Panc1 (cell line): ENCODE measurements at regions not wholly inside any gene's neighbourhood (a gene's known extent, or its start where the extent isn't known, plus 50 kb on each side); places are given as distances from the start of the nearest gene placed in this dataset.
A peak's percentile ranks its signal among the peaks of the same experiment; 100 is the strongest.

Experiments
- POLR2AphosphoS5 ChIP-seq: IDR thresholded peaks from 2 replicates; pipeline ENCODE4 v1.6.1; 2012; ENCODE audit warnings: mild to moderate bottlenecking, low read depth, low read length, moderate library complexity
- TCF7L2 ChIP-seq: IDR thresholded peaks from 2 replicates; pipeline ENCODE4 v1.6.1; 2011; ENCODE audit warnings: mild to moderate bottlenecking, low read depth, low read length, inconsistent platforms
- TF ChIP-seq, protein P1 (sequence below): fragments of 450-650 bp; IDR thresholded peaks from 2 replicates; pipeline ENCODE4 v1.5.1; 2017; ENCODE audit warnings: mild to moderate bottlenecking
- TF ChIP-seq, protein P2 (sequence below), 2 experiments: IDR thresholded peaks; 2 replicates each; pipeline ENCODE4 v1.6.1; 2011 to 2012; ENCODE audit warnings: low read depth in 2 of 2, control low read depth in 1 of 2, low read length in 1 of 2, mild to moderate bottlenecking in 1 of 2, moderate library complexity in 1 of 2; ENCODE audit not compliant: insufficient read depth in 1 of 2

DNA sequence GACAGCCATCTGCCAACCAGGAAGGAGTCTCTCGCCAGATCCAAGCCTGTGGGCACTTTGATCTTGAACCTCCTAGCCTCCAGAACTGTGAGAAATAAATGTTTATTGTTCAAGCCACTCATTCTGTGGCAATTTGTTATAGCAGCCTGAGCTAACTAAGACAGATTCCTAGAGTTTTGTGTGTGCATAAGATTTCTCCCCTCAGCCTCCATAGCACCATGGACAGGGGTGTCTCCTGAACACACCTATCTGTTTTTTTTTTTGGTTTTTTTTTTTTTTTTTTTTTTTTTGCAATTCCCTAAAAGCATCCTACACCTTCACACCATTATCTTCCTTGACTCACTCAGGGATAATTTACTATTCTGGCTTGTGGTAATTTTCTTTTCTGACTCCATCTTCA lies 768.5 kb downstream of the NR2F2 start:
- TF ChIP-seq, protein P1, sequence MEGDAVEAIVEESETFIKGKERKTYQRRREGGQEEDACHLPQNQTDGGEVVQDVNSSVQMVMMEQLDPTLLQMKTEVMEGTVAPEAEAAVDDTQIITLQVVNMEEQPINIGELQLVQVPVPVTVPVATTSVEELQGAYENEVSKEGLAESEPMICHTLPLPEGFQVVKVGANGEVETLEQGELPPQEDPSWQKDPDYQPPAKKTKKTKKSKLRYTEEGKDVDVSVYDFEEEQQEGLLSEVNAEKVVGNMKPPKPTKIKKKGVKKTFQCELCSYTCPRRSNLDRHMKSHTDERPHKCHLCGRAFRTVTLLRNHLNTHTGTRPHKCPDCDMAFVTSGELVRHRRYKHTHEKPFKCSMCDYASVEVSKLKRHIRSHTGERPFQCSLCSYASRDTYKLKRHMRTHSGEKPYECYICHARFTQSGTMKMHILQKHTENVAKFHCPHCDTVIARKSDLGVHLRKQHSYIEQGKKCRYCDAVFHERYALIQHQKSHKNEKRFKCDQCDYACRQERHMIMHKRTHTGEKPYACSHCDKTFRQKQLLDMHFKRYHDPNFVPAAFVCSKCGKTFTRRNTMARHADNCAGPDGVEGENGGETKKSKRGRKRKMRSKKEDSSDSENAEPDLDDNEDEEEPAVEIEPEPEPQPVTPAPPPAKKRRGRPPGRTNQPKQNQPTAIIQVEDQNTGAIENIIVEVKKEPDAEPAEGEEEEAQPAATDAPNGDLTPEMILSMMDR: no peak
- TF ChIP-seq POLR2AphosphoS5: no peak
- TF ChIP-seq, protein P2, sequence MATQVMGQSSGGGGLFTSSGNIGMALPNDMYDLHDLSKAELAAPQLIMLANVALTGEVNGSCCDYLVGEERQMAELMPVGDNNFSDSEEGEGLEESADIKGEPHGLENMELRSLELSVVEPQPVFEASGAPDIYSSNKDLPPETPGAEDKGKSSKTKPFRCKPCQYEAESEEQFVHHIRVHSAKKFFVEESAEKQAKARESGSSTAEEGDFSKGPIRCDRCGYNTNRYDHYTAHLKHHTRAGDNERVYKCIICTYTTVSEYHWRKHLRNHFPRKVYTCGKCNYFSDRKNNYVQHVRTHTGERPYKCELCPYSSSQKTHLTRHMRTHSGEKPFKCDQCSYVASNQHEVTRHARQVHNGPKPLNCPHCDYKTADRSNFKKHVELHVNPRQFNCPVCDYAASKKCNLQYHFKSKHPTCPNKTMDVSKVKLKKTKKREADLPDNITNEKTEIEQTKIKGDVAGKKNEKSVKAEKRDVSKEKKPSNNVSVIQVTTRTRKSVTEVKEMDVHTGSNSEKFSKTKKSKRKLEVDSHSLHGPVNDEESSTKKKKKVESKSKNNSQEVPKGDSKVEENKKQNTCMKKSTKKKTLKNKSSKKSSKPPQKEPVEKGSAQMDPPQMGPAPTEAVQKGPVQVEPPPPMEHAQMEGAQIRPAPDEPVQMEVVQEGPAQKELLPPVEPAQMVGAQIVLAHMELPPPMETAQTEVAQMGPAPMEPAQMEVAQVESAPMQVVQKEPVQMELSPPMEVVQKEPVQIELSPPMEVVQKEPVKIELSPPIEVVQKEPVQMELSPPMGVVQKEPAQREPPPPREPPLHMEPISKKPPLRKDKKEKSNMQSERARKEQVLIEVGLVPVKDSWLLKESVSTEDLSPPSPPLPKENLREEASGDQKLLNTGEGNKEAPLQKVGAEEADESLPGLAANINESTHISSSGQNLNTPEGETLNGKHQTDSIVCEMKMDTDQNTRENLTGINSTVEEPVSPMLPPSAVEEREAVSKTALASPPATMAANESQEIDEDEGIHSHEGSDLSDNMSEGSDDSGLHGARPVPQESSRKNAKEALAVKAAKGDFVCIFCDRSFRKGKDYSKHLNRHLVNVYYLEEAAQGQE (IDR thresholded peaks at IDR 0.05; ENCODE audit: insufficient read depth in 1 of 2, low read depth in 2 of 2, low read length in 1 of 2): peak; percentile 48 to 65; a peak in 1 of 4 replicates
- no peak for TF ChIP-seq TCF7L2
